ENCODE measurements at regions not wholly inside any gene's neighbourhood (a gene's known extent, or its start where the extent isn't known, plus 50 kb on each side); places are given as distances from the start of the nearest gene placed in this dataset.

DNA sequence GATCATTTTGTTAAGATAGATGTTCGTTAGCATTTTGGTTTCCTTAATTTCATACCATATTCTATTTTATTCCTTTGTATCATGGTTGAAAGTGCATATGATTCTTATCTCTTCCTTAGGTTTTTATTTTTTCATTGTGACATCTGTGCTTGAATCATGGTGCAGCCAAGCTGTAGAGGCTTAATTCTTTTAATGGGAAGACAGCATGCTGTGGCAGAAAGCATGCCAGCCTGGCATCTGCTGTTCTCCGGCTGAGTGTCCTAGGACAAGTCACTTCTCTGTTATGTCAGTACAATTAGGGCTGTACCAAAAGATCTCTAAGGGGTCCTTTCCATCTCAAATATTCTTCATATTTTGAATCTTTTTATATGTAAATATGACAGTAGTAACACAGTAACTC is 68.5 kb upstream of the PMFBP1 start:
- H3K4me1 ChIP-seq (ENCODE audit: control insufficient read depth in 3 of 3, insufficient read depth in 2 of 3, low read depth in 1 of 3, low read length in 2 of 3): no peaks in the 10 kb centered on the region
- H3K27me3 ChIP-seq (ENCODE audit: control insufficient read depth in 3 of 3, insufficient read depth in 3 of 3, low read length in 3 of 3): no peaks in the 10 kb centered on the region
- FAIRE-seq: no peak
- H3K4me3 ChIP-seq (ENCODE audit: low read depth in 1 of 3, low read length in 3 of 3): no peak overlapping the region
- 67 to 79% (median 72%) methylated on average over 2 of the region's 2 CpGs for WGBS, 3 donors
- H3K36me3 ChIP-seq (ENCODE audit: control insufficient read depth in 3 of 3, insufficient read depth in 2 of 3, low read depth in 1 of 3, low read length in 3 of 3): no peaks in the 10 kb centered on the region
- no peak for DNase-seq
- H3K27ac ChIP-seq (ENCODE audit: low read depth in 1 of 3, low read length in 2 of 3): no peak overlapping the region
- H3K9me3 ChIP-seq (ENCODE audit: control insufficient read depth in 2 of 2, insufficient read depth in 1 of 2, low read depth in 1 of 2, low read length in 1 of 2): no peaks in the 10 kb centered on the region

- no peak for FAIRE-seq
- no peak overlapping the region for H3K27ac ChIP-seq (ENCODE audit: low read depth in 1 of 3, low read length in 2 of 3)
- no peaks in the 10 kb centered on the region for H3K9me3 ChIP-seq (ENCODE audit: control insufficient read depth in 2 of 2, insufficient read depth in 1 of 2, low read depth in 1 of 2, low read length in 1 of 2)
- H3K4me1 ChIP-seq (ENCODE audit: control insufficient read depth in 3 of 3, insufficient read depth in 2 of 3, low read depth in 1 of 3, low read length in 2 of 3): no peaks in the 10 kb centered on the region
- DNase-seq: no peak
- no peaks in the 10 kb centered on the region for H3K27me3 ChIP-seq (ENCODE audit: control insufficient read depth in 3 of 3, insufficient read depth in 3 of 3, low read length in 3 of 3)
- 75 to 92% (median 87%) methylated on average over 2 of the region's 2 CpGs for WGBS, 3 donors
- no peak overlapping the region for H3K4me3 ChIP-seq (ENCODE audit: low read depth in 1 of 3, low read length in 3 of 3)
- no peaks in the 10 kb centered on the region for H3K36me3 ChIP-seq (ENCODE audit: control insufficient read depth in 3 of 3, insufficient read depth in 2 of 3, low read depth in 1 of 3, low read length in 3 of 3)
Measured at GRCh38 chr16:72236866-72237265, 64.9 kb upstream of the PMFBP1 start.

DNA sequence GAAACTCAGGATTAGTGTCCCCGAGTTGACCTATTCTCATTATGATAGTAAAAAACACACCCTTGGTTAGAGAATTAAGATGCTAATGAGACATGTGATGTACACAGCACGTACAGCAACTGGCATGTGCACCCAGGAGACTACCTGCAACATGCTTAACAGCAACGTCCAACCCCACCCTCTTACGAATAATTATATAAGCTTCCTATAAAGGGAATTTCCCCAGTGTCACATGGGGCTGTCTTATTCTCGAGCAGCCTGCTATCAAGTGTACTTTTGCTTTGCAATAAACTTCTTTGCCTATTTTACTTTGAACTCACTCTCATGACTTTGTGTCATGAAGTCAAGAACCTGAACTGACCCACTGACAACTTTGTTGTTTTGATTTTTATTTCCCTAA is 62.4 kb upstream of the PMFBP1 start:
- DNase-seq: peak; percentile 77 to 78
- FAIRE-seq: no peak
- WGBS, 3 donors: 26 to 54% (median 36%) methylated on average over 5 of the region's 5 CpGs

GRCh38 chr16:72228014-72228413 is 56.1 kb upstream of the PMFBP1 start:
- H3K36me3 ChIP-seq (ENCODE audit: control insufficient read depth in 3 of 3, insufficient read depth in 2 of 3, low read depth in 1 of 3, low read length in 3 of 3): no peaks in the 10 kb centered on the region
- H3K27me3 ChIP-seq (ENCODE audit: control insufficient read depth in 3 of 3, insufficient read depth in 3 of 3, low read length in 3 of 3): no peaks in the 10 kb centered on the region
- peaks cover 0 to 22% (median 5%) of the 10 kb centered on the region in 3 donors for H3K4me1 ChIP-seq (ENCODE audit: control insufficient read depth in 3 of 3, insufficient read depth in 2 of 3, low read depth in 1 of 3, low read length in 2 of 3)
- H3K27ac ChIP-seq (ENCODE audit: low read depth in 1 of 3, low read length in 2 of 3): no peak overlapping the region
- 82 to 94% (median 93%) methylated on average over 8 of the region's 8 CpGs for whole genome bisulfite sequencing, 3 donors
- FAIRE-seq: no peak
- no peaks in the 10 kb centered on the region for H3K9me3 ChIP-seq (ENCODE audit: control insufficient read depth in 2 of 2, insufficient read depth in 1 of 2, low read depth in 1 of 2, low read length in 1 of 2)
- no peak overlapping the region for H3K4me3 ChIP-seq (ENCODE audit: low read depth in 1 of 3, low read length in 3 of 3)
- DNase-seq: no peak

More for the DNA sequence above, 62.4 kb upstream of the PMFBP1 start:
- no peaks in the 10 kb centered on the region for H3K4me1 ChIP-seq (ENCODE audit: control insufficient read depth in 3 of 3, insufficient read depth in 2 of 3, low read depth in 1 of 3, low read length in 2 of 3)
- H3K9me3 ChIP-seq (ENCODE audit: control insufficient read depth in 2 of 2, insufficient read depth in 1 of 2, low read depth in 1 of 2, low read length in 1 of 2): no peaks in the 10 kb centered on the region
- H3K36me3 ChIP-seq (ENCODE audit: control insufficient read depth in 3 of 3, insufficient read depth in 2 of 3, low read depth in 1 of 3, low read length in 3 of 3): no peaks in the 10 kb centered on the region
- no peaks in the 10 kb centered on the region for H3K27me3 ChIP-seq (ENCODE audit: control insufficient read depth in 3 of 3, insufficient read depth in 3 of 3, low read length in 3 of 3)
- H3K4me3 ChIP-seq (ENCODE audit: low read depth in 1 of 3, low read length in 3 of 3): no peak overlapping the region
- H3K27ac ChIP-seq (ENCODE audit: low read depth in 1 of 3, low read length in 2 of 3): no peak overlapping the region

GRCh38 chr16:72226136-72226535 is 54.2 kb upstream of the PMFBP1 start:
- WGBS, 3 donors: 66 to 85% (median 82%) methylated on average over 3 of the region's 3 CpGs
- Histone ChIP-seq H3K9me3 (ENCODE audit: control insufficient read depth in 2 of 2, insufficient read depth in 1 of 2, low read depth in 1 of 2, low read length in 1 of 2) (no peaks in the 10 kb centered on the region), H3K36me3 (ENCODE audit: control insufficient read depth in 3 of 3, insufficient read depth in 2 of 3, low read depth in 1 of 3, low read length in 3 of 3) (no peaks in the 10 kb centered on the region), H3K27ac (ENCODE audit: low read depth in 1 of 3, low read length in 2 of 3) (no peak overlapping the region), H3K4me1 (ENCODE audit: control insufficient read depth in 3 of 3, insufficient read depth in 2 of 3, low read depth in 1 of 3, low read length in 2 of 3) (peaks cover 0 to 25% (median 5%) of the 10 kb centered on the region in 3 donors), H3K27me3 (ENCODE audit: control insufficient read depth in 3 of 3, insufficient read depth in 3 of 3, low read length in 3 of 3) (no peaks in the 10 kb centered on the region), H3K4me3 (ENCODE audit: low read depth in 1 of 3, low read length in 3 of 3) (no peak overlapping the region)
- no peak for DNase-seq
- FAIRE-seq: no peak

DNA sequence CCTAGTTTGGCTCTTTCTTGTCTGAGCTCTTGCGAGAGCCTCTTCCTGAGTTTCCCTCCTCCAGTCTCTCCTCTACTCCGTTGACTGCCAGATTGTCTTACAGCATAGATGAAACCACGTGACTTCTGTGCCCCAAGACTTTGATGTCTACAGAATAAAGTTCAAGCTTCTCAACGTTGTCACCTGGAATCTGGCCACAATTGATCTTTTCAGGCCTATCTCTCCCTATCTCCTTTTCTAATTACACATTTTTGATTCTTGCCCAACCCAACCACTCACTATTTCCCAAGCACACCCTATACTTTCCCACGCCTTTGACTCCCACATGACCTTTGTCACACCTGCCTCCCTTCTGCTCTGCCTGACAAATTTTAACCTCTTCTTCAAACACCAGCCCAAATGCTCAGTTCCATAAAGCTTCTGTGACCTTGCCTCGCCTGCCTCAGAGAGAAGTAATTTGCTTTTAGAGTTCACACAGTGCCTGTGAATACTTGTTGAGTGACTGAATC is 52.4 kb upstream of the PMFBP1 start:
- no peak overlapping the region for H3K4me3 ChIP-seq (ENCODE audit: low read depth in 1 of 3, low read length in 3 of 3)
- H3K27me3 ChIP-seq (ENCODE audit: control insufficient read depth in 3 of 3, insufficient read depth in 3 of 3, low read length in 3 of 3): no peaks in the 10 kb centered on the region
- no peaks in the 10 kb centered on the region for H3K36me3 ChIP-seq (ENCODE audit: control insufficient read depth in 3 of 3, insufficient read depth in 2 of 3, low read depth in 1 of 3, low read length in 3 of 3)
- FAIRE-seq: no peak
- peaks cover 0 to 27% (median 5%) of the 10 kb centered on the region in 3 donors for H3K4me1 ChIP-seq (ENCODE audit: control insufficient read depth in 3 of 3, insufficient read depth in 2 of 3, low read depth in 1 of 3, low read length in 2 of 3)
- WGBS, 3 donors: 7 to 55% (median 27%) methylated on average over 6 of the region's 6 CpGs
- peak overlapping the region in 2 of 3 donors; percentile 12 to 38 for H3K27ac ChIP-seq (ENCODE audit: low read depth in 1 of 3, low read length in 2 of 3)
- no peaks in the 10 kb centered on the region for H3K9me3 ChIP-seq (ENCODE audit: control insufficient read depth in 2 of 2, insufficient read depth in 1 of 2, low read depth in 1 of 2, low read length in 1 of 2)
- DNase-seq: peak; percentile 87 to 95

- WGBS, 3 donors: 26 to 67% (median 47%) methylated on average over 2 of the region's 2 CpGs
Measured at GRCh38 chr16:72222503-72222902, 50.5 kb upstream of the PMFBP1 start.

More at GRCh38 chr16:72222503-72222902, 50.5 kb upstream of the PMFBP1 start:
- Histone ChIP-seq H3K4me3 (ENCODE audit: low read depth in 1 of 3, low read length in 3 of 3) (no peak overlapping the region), H3K27me3 (ENCODE audit: control insufficient read depth in 3 of 3, insufficient read depth in 3 of 3, low read length in 3 of 3) (no peaks in the 10 kb centered on the region), H3K4me1 (ENCODE audit: control insufficient read depth in 3 of 3, insufficient read depth in 2 of 3, low read depth in 1 of 3, low read length in 2 of 3) (peaks cover 0 to 27% (median 5%) of the 10 kb centered on the region in 3 donors), H3K27ac (ENCODE audit: low read depth in 1 of 3, low read length in 2 of 3) (no peak overlapping the region), H3K9me3 (ENCODE audit: control insufficient read depth in 2 of 2, insufficient read depth in 1 of 2, low read depth in 1 of 2, low read length in 1 of 2) (no peaks in the 10 kb centered on the region), H3K36me3 (ENCODE audit: control insufficient read depth in 3 of 3, insufficient read depth in 2 of 3, low read depth in 1 of 3, low read length in 3 of 3) (no peaks in the 10 kb centered on the region)
- no peak for FAIRE-seq
- no peak for DNase-seq
